Esophagus (tissue), 2 donors: ENCODE measurements at regions not wholly inside any gene's neighbourhood (a gene's known extent, or its start where the extent isn't known, plus 50 kb on each side); places are given as distances from the start of the nearest gene placed in this dataset.

ENCODE experiments used
- H3K27ac ChIP-seq, 2 donors: one replicate each; pipeline ENCODE4 v1.5.1; 2013; ENCODE audit warnings: low read depth in 2 of 2, mild to moderate bottlenecking in 2 of 2, inconsistent platforms in 1 of 2, low read length in 1 of 2, moderate library complexity in 1 of 2
- H3K27me3 ChIP-seq, 2 donors: one replicate each; pipeline ENCODE4 v1.6.1; 2013; ENCODE audit warnings: low read length in 2 of 2, control low read depth in 1 of 2, mild to moderate bottlenecking in 1 of 2; ENCODE audit not compliant: insufficient read depth in 2 of 2, control insufficient read depth in 1 of 2
- H3K36me3 ChIP-seq, 2 donors: one replicate each; pipeline ENCODE4 v1.6.1; 2013; ENCODE audit warnings: low read length in 1 of 2; ENCODE audit not compliant: control insufficient read depth in 2 of 2, insufficient read depth in 2 of 2
- H3K4me1 ChIP-seq, 2 donors: one replicate each; pipeline ENCODE4 v1.6.1; 2013; ENCODE audit warnings: low read length in 1 of 2; ENCODE audit not compliant: control insufficient read depth in 2 of 2, insufficient read depth in 2 of 2
- H3K4me3 ChIP-seq, 2 donors: one replicate each; pipeline ENCODE4 v1.5.1; 2013; ENCODE audit warnings: low read length in 2 of 2, mild to moderate bottlenecking in 2 of 2, low read depth in 1 of 2, moderate library complexity in 1 of 2
- H3K9me3 ChIP-seq, 2 donors: one replicate each; pipeline ENCODE4 v1.6.1; 2013; ENCODE audit warnings: mild to moderate bottlenecking in 2 of 2, low read depth in 1 of 2, low read length in 1 of 2, moderate library complexity in 1 of 2; ENCODE audit not compliant: control insufficient read depth in 2 of 2, insufficient read depth in 1 of 2
- WGBS, 2 donors: extraction: QIAGEN DNeasy Blood & Tissue Kit; methylation state at CpG; one replicate each; pipeline ENCODE4 v1.1.7; 2013; 5-methylcytosine and 5-hydroxymethylcytosine counted together
- donor health status: healthy with polysubstance abuse.
- donor health status: Bipolar disorder and iron deficiency.

DNA sequence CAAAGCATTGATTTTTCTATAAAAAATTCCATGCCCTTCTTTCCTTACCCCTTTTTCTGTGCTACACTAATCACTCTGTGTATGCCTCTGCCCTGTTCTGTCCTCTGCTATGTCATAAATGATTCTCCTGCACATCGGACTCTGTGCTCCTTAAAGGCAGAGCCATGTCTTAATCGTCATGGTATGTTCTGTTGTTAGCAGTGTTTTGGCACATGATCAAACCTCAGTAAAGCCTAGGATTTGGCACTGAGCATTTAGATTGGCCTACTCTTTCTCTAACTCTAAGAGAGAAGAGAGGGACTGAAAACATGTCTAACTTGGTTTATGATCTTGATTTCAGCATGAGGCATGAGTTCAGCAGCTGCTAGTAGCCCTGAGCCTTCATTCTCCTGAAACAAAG, 266.9 kb downstream of the AASDHPPT start:
- no peaks in the 10 kb centered on the region for H3K27me3 ChIP-seq
- H3K9me3 ChIP-seq: no peaks in the 10 kb centered on the region
- 23 to 28% methylated on average over 2 of the region's 2 CpGs for WGBS, 2 donors

DNA sequence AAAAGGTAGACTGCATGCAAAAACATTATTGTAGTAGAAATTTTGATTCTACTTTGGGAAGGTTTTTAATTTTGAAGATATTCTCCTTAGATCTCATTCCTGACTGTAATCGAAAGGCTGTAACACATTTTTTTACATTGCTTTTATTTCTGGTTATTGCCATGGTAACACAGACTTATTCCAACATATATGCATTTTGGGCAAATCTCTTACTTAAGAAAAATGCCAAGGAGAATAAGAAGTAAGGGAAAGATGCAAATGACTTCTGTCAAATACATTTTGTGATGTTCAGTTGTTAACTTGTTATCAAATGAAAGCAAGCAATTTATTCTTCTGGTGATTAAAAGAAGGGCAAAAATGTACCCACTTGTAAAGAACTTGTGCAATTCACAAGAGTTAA, 267.5 kb downstream of the AASDHPPT start:
- no peak overlapping the region for H3K4me3 ChIP-seq
- 74 to 75% methylated on average over 1 of the region's 1 CpG for WGBS, 2 donors
- H3K36me3 ChIP-seq: no peaks in the 10 kb centered on the region

More for the DNA sequence above, 266.9 kb downstream of the AASDHPPT start:
- Histone ChIP-seq H3K4me3 (no peak overlapping the region), H3K4me1 (no peaks in the 10 kb centered on the region), H3K36me3 (no peaks in the 10 kb centered on the region), H3K27ac (no peak overlapping the region)

GRCh38 chr11:106353031-106353430, 275.6 kb downstream of the AASDHPPT start:
- H3K4me1 ChIP-seq: no peaks in the 10 kb centered on the region
- no peaks in the 10 kb centered on the region for H3K27me3 ChIP-seq
- H3K9me3 ChIP-seq: no peaks in the 10 kb centered on the region
- no peaks in the 10 kb centered on the region for H3K36me3 ChIP-seq
- H3K4me3 ChIP-seq: no peak overlapping the region
- no peak overlapping the region for H3K27ac ChIP-seq
- 84 to 92% methylated on average over 2 of the region's 2 CpGs for WGBS, 2 donors

More for the DNA sequence above, 267.5 kb downstream of the AASDHPPT start:
- H3K27ac ChIP-seq: no peak overlapping the region
- no peaks in the 10 kb centered on the region for H3K9me3 ChIP-seq
- no peaks in the 10 kb centered on the region for H3K27me3 ChIP-seq
- H3K4me1 ChIP-seq: no peaks in the 10 kb centered on the region

DNA sequence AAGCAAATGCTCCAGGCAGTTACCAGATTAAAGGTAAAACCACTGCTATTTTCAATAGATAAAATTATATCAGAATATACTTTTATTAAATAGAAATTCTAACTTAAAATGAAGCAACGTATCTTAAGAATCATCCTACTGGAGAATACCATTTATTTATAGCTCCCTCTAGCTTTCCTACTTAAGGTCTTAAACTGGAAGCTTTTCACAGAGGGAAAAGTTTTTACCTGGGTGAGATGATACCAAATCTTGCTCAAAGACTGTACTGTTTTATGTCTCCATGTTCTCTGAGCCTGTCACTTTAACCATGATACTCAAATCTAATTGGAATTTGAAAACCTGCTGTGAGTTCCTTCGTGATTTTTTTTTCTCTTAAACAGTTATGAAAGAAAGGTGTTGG, 291.8 kb downstream of the AASDHPPT start:
- Histone ChIP-seq H3K9me3 (no peaks in the 10 kb centered on the region), H3K27ac (no peak overlapping the region), H3K36me3 (no peaks in the 10 kb centered on the region), H3K4me3 (no peak overlapping the region), H3K27me3 (no peaks in the 10 kb centered on the region), H3K4me1 (no peaks in the 10 kb centered on the region)
- 31 to 35% methylated on average over 2 of the region's 2 CpGs for WGBS, 2 donors

GRCh38 chr11:106378513-106379179, 301.2 kb downstream of the AASDHPPT start:
- H3K9me3 ChIP-seq: no peaks in the 10 kb centered on the region
- no peaks in the 10 kb centered on the region for H3K4me1 ChIP-seq
- WGBS, 2 donors: 52 to 67% methylated on average over 3 of the region's 3 CpGs
- no peak overlapping the region for H3K27ac ChIP-seq
- H3K36me3 ChIP-seq: no peaks in the 10 kb centered on the region
- H3K4me3 ChIP-seq: no peak overlapping the region
- H3K27me3 ChIP-seq: no peaks in the 10 kb centered on the region

DNA sequence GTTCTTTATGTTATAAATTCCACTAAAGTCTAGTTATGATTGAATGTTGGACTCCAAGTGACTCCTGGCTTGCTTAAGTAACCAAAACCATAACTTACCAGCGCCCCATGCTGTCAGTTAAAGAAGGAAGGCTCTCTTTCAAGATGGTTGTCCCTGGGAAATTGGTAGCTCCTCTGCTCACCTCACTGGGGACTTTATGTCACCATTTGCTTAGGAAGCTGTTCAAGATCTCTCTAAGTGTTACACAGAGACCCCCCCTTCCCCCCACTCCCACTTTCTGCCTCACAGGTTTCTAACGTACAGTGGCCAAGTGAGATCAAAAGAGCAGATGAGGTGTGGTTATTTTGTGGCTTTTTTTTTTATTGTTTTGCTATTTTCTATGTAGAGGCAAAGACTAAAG, 301.8 kb downstream of the AASDHPPT start:
- 58 to 67% methylated on average over 2 of the region's 2 CpGs for WGBS, 2 donors
- no peak overlapping the region for H3K27ac ChIP-seq
- H3K4me3 ChIP-seq: no peak overlapping the region
- H3K4me1 ChIP-seq: no peaks in the 10 kb centered on the region
- H3K27me3 ChIP-seq: no peaks in the 10 kb centered on the region
- no peaks in the 10 kb centered on the region for H3K9me3 ChIP-seq
- no peaks in the 10 kb centered on the region for H3K36me3 ChIP-seq

DNA sequence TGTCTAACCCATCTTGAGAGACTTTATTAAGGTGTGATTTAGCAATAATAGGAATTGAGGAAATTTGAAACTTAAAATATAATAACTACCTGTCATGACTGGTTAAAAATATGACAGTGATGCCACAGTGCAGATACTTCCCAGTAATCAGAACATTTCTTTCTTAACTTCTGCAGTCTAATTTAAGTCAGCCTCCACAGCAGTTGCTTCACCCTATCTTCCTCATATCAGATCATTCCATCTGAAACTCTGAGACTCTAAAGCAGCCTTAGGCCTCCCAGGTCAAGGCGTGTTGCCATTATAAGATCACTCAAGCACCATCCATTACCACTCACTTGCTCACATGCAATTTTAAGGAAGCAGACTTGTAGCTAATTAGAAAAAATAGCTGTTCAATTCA, 302.2 kb downstream of the AASDHPPT start:
- WGBS, 2 donors: 57 to 71% methylated on average over 1 of the region's 1 CpG

DNA sequence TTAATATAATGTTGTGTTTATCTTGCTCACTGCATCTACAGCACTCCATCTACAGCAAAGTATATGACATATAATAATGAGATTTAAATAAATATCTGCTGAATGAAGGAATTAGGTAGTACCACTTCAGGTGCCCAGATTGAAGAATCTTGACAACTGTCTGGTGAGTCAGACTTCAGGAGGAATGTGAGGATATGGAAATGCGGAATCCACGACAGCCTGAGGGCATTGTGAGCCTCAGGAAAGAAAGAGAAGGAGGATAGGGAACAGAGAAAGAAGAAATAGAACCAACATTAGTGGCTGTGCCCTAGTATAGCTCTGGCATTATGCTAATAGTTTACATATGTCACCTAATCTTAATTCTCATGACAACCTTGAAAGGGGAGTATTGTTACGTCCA, 304.4 kb downstream of the AASDHPPT start:
- no peaks in the 10 kb centered on the region for H3K27me3 ChIP-seq
- H3K4me1 ChIP-seq: no peaks in the 10 kb centered on the region
- no peaks in the 10 kb centered on the region for H3K9me3 ChIP-seq
- no peak overlapping the region for H3K27ac ChIP-seq
- H3K4me3 ChIP-seq: no peak overlapping the region
- no peaks in the 10 kb centered on the region for H3K36me3 ChIP-seq
- 69 to 80% methylated on average over 3 of the region's 3 CpGs for WGBS, 2 donors

More for the DNA sequence above, 302.2 kb downstream of the AASDHPPT start:
- no peaks in the 10 kb centered on the region for H3K27me3 ChIP-seq
- H3K36me3 ChIP-seq: no peaks in the 10 kb centered on the region
- no peaks in the 10 kb centered on the region for H3K4me1 ChIP-seq
- H3K27ac ChIP-seq: no peak overlapping the region
- H3K9me3 ChIP-seq: no peaks in the 10 kb centered on the region
- H3K4me3 ChIP-seq: no peak overlapping the region

DNA sequence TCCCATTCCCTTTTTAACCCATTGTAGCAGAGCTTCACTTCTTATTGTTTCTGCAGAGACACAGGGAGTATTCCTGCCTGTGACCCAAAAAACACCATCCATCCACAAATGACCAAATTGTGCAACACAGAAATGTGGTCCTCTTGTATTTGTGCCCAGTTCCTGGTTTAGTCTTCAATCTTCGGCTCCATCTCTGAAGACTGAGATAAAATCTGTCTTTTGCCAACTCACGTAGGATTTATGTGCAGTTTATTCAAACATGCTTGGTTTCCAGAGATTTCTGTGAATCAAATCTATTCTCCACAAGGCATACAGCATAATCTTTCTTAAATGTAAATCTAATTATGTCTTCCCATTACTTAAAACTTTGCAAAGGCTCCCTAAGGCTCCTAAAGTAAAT, 307.0 kb downstream of the AASDHPPT start:
- Histone ChIP-seq H3K4me1 (no peaks in the 10 kb centered on the region), H3K27ac (no peak overlapping the region), H3K4me3 (no peak overlapping the region), H3K27me3 (no peaks in the 10 kb centered on the region), H3K9me3 (no peaks in the 10 kb centered on the region), H3K36me3 (no peaks in the 10 kb centered on the region)
- WGBS, 2 donors: 75 to 80% methylated on average over 2 of the region's 2 CpGs

- Histone ChIP-seq H3K9me3 (no peaks in the 10 kb centered on the region), H3K4me3 (no peak overlapping the region), H3K36me3 (no peaks in the 10 kb centered on the region), H3K27ac (no peak overlapping the region), H3K27me3 (no peaks in the 10 kb centered on the region), H3K4me1 (no peaks in the 10 kb centered on the region)
- 62 to 65% methylated on average over 2 of the region's 2 CpGs for WGBS, 2 donors
These were observed 309.1 kb downstream of the AASDHPPT start for GRCh38 chr11:106386519-106386918.
